ENCODE measurements at regions not wholly inside any gene's neighbourhood (a gene's known extent, or its start where the extent isn't known, plus 50 kb on each side); places are given as distances from the start of the nearest gene placed in this dataset.
A peak's percentile ranks its signal among the peaks of the same experiment; 100 is the strongest.

- H3K4me1 ChIP-seq (ENCODE audit: control insufficient read depth, insufficient read depth, low read length), result no peaks in the 10 kb centered on the region
- no CpG with 5 or more reads among the region's 1 CpG for WGBS (ENCODE audit: insufficient coverage)
- no peaks in the 10 kb centered on the region for H3K36me3 ChIP-seq (ENCODE audit: control insufficient read depth, insufficient read depth, low read length)
- H3K27me3 ChIP-seq (ENCODE audit: control insufficient read depth, insufficient read depth, low read length), result no peaks in the 10 kb centered on the region
- H3K4me3 ChIP-seq (ENCODE audit: low read length), result no peak overlapping the region
- H3K9me3 ChIP-seq (replicated peaks; ENCODE audit: control insufficient read depth, low read depth, low read length), result peaks cover under 1% of the 10 kb centered on the region
- no peak for DNase-seq
- H3K27ac ChIP-seq (ENCODE audit: low read length), result no peak overlapping the region
Observed at GRCh38 chr2:82246220-82246775, 1941.7 kb upstream of the LRRTM1 start.

GRCh38 chr2:82239176-82239575, 1934.6 kb upstream of the LRRTM1 start:
- no CpG with 5 or more reads among the region's 2 CpGs for WGBS (ENCODE audit: insufficient coverage)
- no peaks in the 10 kb centered on the region for H3K27me3 ChIP-seq (ENCODE audit: control insufficient read depth, insufficient read depth, low read length)
- no peak for DNase-seq
- H3K4me1 ChIP-seq (ENCODE audit: control insufficient read depth, insufficient read depth, low read length), result no peaks in the 10 kb centered on the region
- no peaks in the 10 kb centered on the region for H3K9me3 ChIP-seq (replicated peaks; ENCODE audit: control insufficient read depth, low read depth, low read length)
- no peak overlapping the region for H3K4me3 ChIP-seq (ENCODE audit: low read length)
- no peaks in the 10 kb centered on the region for H3K36me3 ChIP-seq (ENCODE audit: control insufficient read depth, insufficient read depth, low read length)
- H3K27ac ChIP-seq (ENCODE audit: low read length), result no peak overlapping the region

DNA sequence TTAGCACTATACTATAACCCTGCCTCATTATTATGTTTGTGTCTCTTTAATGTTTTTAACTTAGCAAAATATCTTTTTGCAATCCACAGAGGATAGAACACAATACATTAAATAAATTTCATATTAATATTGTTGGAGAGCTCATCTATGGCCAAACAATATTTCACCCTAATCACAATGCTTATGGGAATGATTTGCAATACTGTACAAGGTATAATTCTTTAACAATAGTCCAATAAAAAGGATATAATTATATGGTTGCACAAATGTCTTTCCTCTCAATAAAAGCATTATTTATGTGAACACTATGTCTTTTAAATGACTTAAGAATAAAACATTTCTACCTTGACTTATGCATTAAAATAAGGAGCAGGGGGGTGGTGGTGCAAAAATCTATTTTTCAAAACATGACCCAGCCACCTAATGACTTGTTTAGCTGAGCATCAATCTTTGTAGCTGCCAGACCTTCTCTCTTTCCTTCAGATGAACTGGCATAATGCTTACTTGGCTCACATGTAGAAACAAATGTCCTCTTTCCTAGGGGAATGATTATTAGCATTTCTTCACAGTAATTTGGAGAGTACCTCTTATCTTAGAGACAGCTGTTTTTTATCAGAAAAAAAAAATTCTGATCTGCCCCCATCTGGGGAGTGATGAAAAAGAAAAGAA, 1933.6 kb upstream of the LRRTM1 start:
- Histone ChIP-seq H3K27ac (ENCODE audit: low read length) (no peak overlapping the region), H3K9me3 (replicated peaks; ENCODE audit: control insufficient read depth, low read depth, low read length) (no peaks in the 10 kb centered on the region), H3K4me3 (ENCODE audit: low read length) (no peak overlapping the region), H3K27me3 (ENCODE audit: control insufficient read depth, insufficient read depth, low read length) (no peaks in the 10 kb centered on the region), H3K36me3 (ENCODE audit: control insufficient read depth, insufficient read depth, low read length) (no peaks in the 10 kb centered on the region), H3K4me1 (ENCODE audit: control insufficient read depth, insufficient read depth, low read length) (no peaks in the 10 kb centered on the region)
- DNase-seq, result no peak

DNA sequence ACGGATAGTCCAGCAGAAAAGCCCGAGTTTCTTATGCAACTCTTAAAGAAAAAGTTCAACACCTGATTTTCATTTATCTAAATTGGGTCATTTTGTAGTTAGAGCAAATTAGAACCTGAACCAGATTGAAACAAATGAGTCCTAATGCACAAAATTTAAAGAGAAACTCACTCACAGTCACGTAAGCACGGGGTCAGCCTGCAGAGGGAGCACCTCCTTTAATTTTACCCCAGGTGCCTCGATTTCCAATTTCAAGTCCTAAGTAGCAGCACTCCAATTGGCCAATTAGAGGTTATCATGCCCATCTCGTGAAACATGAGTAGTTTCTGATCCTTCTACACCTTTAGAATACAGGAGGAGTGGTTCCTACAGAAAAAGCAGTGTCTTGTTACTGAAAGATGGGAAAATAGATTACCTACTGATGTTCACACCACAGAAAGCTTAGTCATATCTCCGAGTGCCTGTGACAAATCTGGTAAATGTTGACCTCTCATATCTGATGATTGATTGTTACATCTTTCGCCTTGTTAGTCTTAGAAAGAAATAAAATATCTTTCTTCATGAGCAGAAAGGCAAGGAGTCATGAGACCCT, 1929.8 kb upstream of the LRRTM1 start:
- H3K9me3 ChIP-seq (replicated peaks; ENCODE audit: control insufficient read depth, low read depth, low read length), result no peaks in the 10 kb centered on the region
- H3K27me3 ChIP-seq (ENCODE audit: control insufficient read depth, insufficient read depth, low read length), result no peaks in the 10 kb centered on the region
- no peak for DNase-seq
- H3K4me1 ChIP-seq (ENCODE audit: control insufficient read depth, insufficient read depth, low read length), result no peaks in the 10 kb centered on the region
- H3K4me3 ChIP-seq (ENCODE audit: low read length), result no peak overlapping the region
- H3K36me3 ChIP-seq (ENCODE audit: control insufficient read depth, insufficient read depth, low read length), result no peaks in the 10 kb centered on the region
- H3K27ac ChIP-seq (ENCODE audit: low read length), result no peak overlapping the region
- WGBS (ENCODE audit: insufficient coverage), result 71% methylated on average over 2 of the region's 8 CpGs

DNA sequence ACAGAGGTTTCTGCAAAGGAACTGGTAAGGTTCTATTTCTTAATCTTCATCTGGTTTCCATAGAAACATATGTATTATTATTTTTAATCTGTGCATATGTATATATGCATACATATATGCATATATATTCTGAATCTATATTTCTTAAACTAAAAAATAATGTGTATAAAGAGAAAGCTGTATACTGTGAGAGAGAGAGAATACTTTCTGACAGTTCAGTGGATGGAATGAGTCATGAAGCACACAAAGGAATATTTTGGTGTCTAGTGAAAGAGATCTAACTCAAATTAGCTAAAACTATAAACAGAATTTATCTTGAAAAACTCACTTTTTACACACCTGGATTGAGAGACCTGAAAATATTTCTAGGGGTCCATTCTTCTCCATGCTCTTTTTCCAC, 1929.3 kb upstream of the LRRTM1 start:
- Histone ChIP-seq H3K4me3 (ENCODE audit: low read length) (no peak overlapping the region), H3K9me3 (replicated peaks; ENCODE audit: control insufficient read depth, low read depth, low read length) (no peaks in the 10 kb centered on the region), H3K36me3 (ENCODE audit: control insufficient read depth, insufficient read depth, low read length) (no peaks in the 10 kb centered on the region), H3K27ac (ENCODE audit: low read length) (no peak overlapping the region), H3K27me3 (ENCODE audit: control insufficient read depth, insufficient read depth, low read length) (no peaks in the 10 kb centered on the region), H3K4me1 (ENCODE audit: control insufficient read depth, insufficient read depth, low read length) (no peaks in the 10 kb centered on the region)
- no peak for DNase-seq

DNA sequence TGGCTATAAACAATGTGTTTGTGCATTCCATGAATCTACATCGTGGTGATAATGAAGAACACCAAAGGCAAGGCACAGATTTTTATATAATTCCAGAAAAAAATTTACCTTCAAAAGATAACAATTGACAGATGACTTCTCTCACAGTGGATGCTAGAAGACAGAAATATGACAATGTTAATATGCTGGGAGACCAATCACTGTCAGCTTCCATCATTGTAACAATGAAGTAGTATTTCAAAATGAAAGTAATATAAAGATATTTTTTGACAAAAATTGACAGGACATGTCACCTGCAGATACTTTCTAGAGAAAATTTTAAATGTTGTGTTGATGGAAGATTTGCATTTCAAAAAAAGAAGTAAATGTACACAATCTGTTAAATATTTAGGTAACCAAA, 1925.9 kb upstream of the LRRTM1 start:
- WGBS (ENCODE audit: insufficient coverage), result no CpG with 5 or more reads among the region's 1 CpG
- Histone ChIP-seq H3K4me1 (ENCODE audit: control insufficient read depth, insufficient read depth, low read length) (no peaks in the 10 kb centered on the region), H3K4me3 (ENCODE audit: low read length) (no peak overlapping the region), H3K36me3 (ENCODE audit: control insufficient read depth, insufficient read depth, low read length) (no peaks in the 10 kb centered on the region), H3K9me3 (replicated peaks; ENCODE audit: control insufficient read depth, low read depth, low read length) (no peaks in the 10 kb centered on the region), H3K27me3 (ENCODE audit: control insufficient read depth, insufficient read depth, low read length) (no peaks in the 10 kb centered on the region), H3K27ac (ENCODE audit: low read length) (no peak overlapping the region)
- no peak for DNase-seq

- Histone ChIP-seq H3K9me3 (replicated peaks; ENCODE audit: control insufficient read depth, low read depth, low read length) (no peaks in the 10 kb centered on the region), H3K27ac (ENCODE audit: low read length) (no peak overlapping the region), H3K4me3 (ENCODE audit: low read length) (no peak overlapping the region), H3K36me3 (ENCODE audit: control insufficient read depth, insufficient read depth, low read length) (no peaks in the 10 kb centered on the region), H3K4me1 (ENCODE audit: control insufficient read depth, insufficient read depth, low read length) (no peaks in the 10 kb centered on the region), H3K27me3 (ENCODE audit: control insufficient read depth, insufficient read depth, low read length) (no peaks in the 10 kb centered on the region)
- DNase-seq, result peak; percentile 27
- no CpG with 5 or more reads among the region's 2 CpGs for WGBS (ENCODE audit: insufficient coverage)
Observed at GRCh38 chr2:82226441-82226840, 1921.9 kb upstream of the LRRTM1 start.

- peak; percentile 43 for DNase-seq
- Histone ChIP-seq H3K9me3 (replicated peaks; ENCODE audit: control insufficient read depth, low read depth, low read length) (no peaks in the 10 kb centered on the region), H3K27me3 (ENCODE audit: control insufficient read depth, insufficient read depth, low read length) (no peaks in the 10 kb centered on the region), H3K4me3 (ENCODE audit: low read length) (no peak overlapping the region), H3K36me3 (ENCODE audit: control insufficient read depth, insufficient read depth, low read length) (no peaks in the 10 kb centered on the region), H3K27ac (ENCODE audit: low read length) (no peak overlapping the region), H3K4me1 (ENCODE audit: control insufficient read depth, insufficient read depth, low read length) (no peaks in the 10 kb centered on the region)
- WGBS (ENCODE audit: insufficient coverage), result no CpG with 5 or more reads among the region's 5 CpGs
Observed at GRCh38 chr2:82224301-82224940, 1919.9 kb upstream of the LRRTM1 start.

- peak; percentile 45 for DNase-seq
Observed at GRCh38 chr2:82215212-82215611, 1910.7 kb upstream of the LRRTM1 start.

DNA sequence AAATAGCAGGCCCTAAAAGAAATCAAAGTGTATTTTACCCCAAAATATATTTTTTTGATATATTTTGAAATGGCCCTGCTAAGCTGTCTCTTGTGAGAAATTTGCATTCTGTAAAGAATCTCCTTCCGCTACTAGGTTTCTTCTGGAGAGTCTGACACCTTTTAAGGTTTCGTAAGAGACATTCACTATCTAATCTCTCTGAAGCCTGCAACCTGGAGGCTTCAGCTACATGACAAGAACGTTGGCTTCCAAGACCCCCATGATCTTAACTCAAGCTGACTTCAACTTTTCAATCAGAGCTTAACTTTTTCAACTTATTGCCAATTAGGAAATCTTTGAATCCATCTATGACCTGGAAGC, 1894.9 kb upstream of the LRRTM1 start:
- no peaks in the 10 kb centered on the region for H3K9me3 ChIP-seq (replicated peaks; ENCODE audit: control insufficient read depth, low read depth, low read length)
- no peak overlapping the region for H3K27ac ChIP-seq (ENCODE audit: low read length)
- WGBS (ENCODE audit: insufficient coverage), result 66% methylated on average over 2 of the region's 3 CpGs
- DNase-seq, result no peak
- H3K36me3 ChIP-seq (ENCODE audit: control insufficient read depth, insufficient read depth, low read length), result no peaks in the 10 kb centered on the region
- no peak overlapping the region for H3K4me3 ChIP-seq (ENCODE audit: low read length)
- no peaks in the 10 kb centered on the region for H3K4me1 ChIP-seq (ENCODE audit: control insufficient read depth, insufficient read depth, low read length)
- no peaks in the 10 kb centered on the region for H3K27me3 ChIP-seq (ENCODE audit: control insufficient read depth, insufficient read depth, low read length)

More at GRCh38 chr2:82215212-82215611, 1910.7 kb upstream of the LRRTM1 start:
- H3K4me3 ChIP-seq (ENCODE audit: low read length), result no peak overlapping the region
- no peaks in the 10 kb centered on the region for H3K9me3 ChIP-seq (replicated peaks; ENCODE audit: control insufficient read depth, low read depth, low read length)
- no peaks in the 10 kb centered on the region for H3K36me3 ChIP-seq (ENCODE audit: control insufficient read depth, insufficient read depth, low read length)
- H3K27ac ChIP-seq (ENCODE audit: low read length), result no peak overlapping the region
- no CpG with 5 or more reads among the region's 4 CpGs for WGBS (ENCODE audit: insufficient coverage)
- H3K27me3 ChIP-seq (ENCODE audit: control insufficient read depth, insufficient read depth, low read length), result no peaks in the 10 kb centered on the region
- H3K4me1 ChIP-seq (ENCODE audit: control insufficient read depth, insufficient read depth, low read length), result no peaks in the 10 kb centered on the region
